CD4-positive, alpha-beta T cell treated with Interleukin-17A for 1 hour (primary cell): ENCODE measurements at regions not wholly inside any gene's neighbourhood (a gene's known extent, or its start where the extent isn't known, plus 50 kb on each side); places are given as distances from the start of the nearest gene placed in this dataset.
"Not testable (repeated sequence)": the region's sequence is repeated elsewhere in the genome, so short reads cannot be mapped to it uniquely, and the experiment has no call there.

Experiments
- DNase-seq: peaks from one replicate; pipeline ENCODE4 v3.0.0-alpha.2; 2020

DNA sequence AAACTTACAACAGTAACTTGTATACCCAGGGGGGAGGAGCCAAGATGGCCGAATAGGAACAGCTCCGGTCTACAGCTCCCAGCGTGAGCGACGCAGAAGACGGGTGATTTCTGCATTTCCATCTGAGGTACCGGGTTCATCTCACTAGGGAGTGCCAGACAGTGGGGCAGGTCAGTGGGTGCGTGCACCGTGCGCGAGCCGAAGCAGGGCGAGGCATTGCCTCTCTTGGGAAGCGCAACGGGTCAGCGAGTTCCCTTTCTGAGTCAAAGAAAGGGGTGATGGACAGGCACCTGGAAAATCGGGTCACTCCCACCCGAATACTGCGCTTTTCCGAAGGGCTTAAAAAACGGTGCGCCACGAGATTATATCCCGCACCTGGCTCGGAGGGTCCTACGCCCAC is 278.8 kb downstream of the FAM47B start:
- not testable (repeated sequence) for DNase-seq

DNA sequence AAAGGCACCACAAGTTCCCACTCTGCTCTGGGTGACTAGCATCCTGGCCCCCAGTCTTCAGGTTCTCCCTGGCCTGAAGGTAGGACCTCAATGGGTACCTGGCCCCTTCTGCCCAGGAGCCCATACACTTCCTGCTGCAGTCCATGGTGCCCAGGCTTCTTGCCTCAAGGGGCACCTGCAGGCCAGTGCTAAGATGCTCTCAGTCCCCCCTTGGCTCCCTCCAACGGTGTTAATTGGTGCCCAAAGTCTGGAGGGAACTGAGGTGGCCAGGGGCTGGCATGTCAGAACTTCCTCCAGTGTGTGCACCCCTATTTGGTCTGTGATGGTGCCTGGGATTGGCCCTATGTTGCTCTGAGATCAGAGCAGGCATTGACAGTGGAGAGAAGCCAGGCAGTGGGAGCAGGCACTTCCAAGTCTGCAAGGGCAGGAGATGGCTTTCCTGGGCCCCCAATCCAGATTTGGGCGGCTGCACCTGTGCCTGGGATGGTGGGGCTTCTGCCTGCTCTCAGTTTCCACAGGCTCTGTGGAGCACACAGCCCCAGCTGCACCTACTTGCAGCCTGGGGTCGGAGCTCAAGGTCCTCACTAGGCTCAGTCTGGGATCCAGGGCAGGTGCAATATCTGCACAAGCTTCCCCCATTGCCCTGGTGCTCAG is 301.6 kb downstream of the FAM47B start:
- DNase-seq: no peak

- DNase-seq: no peak
Observed at GRCh38 chrX:35244796-35245508, 302.4 kb downstream of the FAM47B start.

DNA sequence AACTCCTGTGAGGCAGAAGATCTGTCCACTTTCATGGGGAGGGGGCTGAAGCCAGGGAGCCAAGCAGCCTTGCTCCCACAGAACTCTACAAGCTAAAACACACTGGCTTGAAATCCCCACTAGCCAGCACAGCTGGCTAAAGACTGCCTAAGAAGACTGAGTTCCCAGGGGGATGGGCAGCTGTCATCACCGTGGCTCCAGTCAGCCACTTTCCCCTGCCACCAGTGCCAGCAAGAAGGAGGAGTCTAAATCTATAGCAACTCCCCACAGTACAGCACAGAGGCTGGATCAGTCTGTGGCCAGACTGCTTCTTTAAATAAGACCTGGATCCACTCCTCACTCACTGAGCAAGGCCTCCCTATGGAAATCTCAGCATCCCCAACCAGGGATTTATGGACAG is 308.6 kb downstream of the FAM47B start:
- no peak for DNase-seq

DNA sequence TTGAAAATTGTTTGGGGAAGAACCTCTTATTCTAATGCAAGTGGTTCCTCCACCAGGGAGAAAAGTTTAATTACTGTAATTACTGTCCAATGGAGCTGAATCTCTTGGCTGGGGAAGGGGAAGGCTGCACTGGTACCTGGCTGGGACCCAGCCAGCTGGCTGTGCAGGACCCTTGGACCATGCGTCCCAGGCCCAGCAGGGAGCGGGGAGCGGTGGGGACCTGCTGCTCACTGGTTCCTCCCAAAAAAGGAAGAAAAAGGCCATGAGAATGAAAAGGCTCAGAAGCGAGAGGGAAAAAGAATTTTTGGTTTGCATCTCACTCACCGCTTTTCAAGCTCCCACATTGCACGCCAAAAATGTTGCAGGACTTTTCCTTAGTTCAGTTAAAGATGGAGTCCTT is 333.5 kb downstream of the FAM47B start:
- DNase-seq: no peak

- DNase-seq: no peak
Observed at GRCh38 chrX:35285289-35285962, 342.8 kb downstream of the FAM47B start.

- no peak for DNase-seq
Observed at GRCh38 chrX:35288657-35289056, 346.1 kb downstream of the FAM47B start.

- DNase-seq: no peak
Observed at GRCh38 chrX:35289952-35290351, 347.4 kb downstream of the FAM47B start.

GRCh38 chrX:35291013-35291412 is 348.4 kb downstream of the FAM47B start:
- no peak for DNase-seq

- DNase-seq: no peak
Observed at GRCh38 chrX:35292522-35292921, 349.9 kb downstream of the FAM47B start.

DNA sequence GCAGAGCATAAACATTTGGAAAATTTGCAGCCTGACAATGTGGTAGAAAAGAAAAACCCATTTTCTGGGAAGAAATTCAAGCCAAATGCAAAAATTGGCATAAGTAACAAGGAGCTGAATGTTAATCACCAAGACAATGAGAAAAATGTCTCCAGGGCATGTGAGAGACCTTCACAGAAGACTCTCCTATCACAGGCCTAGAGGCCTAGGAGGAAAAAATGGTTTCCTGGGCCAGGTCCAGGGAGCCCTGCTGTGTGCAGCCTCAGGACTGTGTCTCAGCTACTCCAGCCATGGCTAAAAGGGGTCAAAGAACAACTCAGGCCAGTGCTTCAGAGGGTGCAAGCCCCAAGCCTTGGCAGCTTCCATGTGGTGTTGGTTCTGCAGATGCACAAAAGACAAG is 362.4 kb downstream of the FAM47B start:
- not testable (repeated sequence) for DNase-seq

DNA sequence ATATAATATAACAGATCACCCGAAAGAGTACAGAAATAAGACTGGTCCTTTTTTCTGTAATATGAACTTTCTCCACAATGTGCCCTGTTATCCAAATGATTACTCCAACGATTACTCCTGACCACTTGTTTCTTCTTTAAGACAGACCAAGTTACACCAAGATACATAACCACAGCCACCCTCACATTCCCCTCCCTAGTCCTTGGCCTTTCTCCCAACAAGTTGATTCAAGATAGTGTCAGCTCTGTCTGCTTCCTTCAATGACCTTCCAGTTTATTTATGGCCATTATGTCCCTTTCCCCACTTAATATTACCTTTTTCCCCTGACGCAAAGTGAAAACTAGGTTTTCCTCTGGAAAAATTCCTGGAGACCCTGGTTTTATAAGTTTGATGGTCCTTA is 397.2 kb downstream of the FAM47B start:
- DNase-seq: no peak

DNA sequence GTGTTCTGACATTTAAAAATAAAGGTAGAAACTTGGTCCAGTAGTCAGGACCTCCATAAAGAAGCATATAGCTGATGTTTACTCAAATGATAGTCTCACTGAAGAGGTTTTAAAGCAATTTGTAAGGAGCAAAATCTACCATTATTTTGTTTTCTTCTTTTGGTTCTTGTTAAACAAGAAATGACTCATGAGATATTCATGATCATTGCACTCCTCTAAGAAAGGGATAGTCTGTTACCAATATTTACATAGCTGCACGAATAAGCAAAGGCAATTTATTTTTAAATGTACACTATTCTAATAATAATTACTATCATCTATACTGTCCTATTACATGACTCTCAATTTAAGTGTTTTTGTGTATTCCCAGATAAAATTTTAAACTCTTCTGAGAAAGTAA is 397.9 kb downstream of the FAM47B start:
- no peak for DNase-seq

- no peak for DNase-seq
Observed at GRCh38 chrX:35351212-35351611, 408.6 kb downstream of the FAM47B start.

DNA sequence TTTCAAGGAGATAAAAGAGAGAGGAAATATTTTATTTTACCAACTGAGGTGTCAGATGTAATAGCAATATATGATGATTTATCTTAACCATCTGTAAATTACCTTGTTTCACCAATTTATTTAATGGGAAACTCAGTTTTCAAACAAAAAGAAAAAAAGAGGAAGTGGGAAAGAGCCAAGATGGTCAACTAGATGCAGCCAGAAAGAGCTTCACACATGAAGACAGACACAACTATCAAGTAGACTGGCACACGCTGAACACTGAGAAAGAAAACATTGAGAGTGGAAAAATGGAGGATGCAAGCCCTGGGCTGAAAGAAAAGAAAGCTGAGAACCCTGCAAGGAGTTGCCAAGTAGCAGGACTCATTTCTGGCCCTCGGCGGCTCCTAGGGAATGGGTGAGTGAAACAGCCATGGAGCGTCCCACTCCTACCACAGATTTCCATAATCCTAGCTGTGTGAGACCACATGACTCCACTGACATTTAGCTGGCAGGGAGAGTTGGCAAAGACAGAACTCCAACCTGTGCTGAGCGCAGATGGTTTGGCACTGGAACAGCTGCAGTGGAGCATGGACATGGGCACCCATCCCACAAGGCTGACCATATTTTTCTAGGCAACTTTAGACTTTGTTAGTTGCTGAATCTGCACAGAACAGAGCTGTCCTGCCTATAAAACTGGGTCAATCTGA is 409.3 kb downstream of the FAM47B start:
- DNase-seq: no peak

DNA sequence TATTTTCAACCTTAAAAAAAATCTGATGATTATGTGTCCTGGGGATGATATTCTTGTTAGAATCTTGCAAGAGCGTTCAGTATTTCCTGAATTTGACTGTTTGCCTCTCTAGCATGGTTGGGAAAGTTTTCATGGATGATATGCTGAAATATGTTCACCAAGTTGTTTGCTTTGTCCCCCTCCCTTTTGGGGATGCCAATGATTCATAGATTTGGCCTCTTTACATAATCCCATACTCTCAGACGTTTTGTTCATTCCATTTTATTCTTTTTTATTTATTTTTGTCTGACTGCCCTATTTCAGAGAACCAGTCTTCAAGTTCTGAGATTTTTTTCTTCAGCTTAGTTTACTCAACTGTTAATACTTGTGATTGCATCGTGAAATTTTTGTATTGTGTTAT is 415.1 kb downstream of the FAM47B start:
- no peak for DNase-seq

DNA sequence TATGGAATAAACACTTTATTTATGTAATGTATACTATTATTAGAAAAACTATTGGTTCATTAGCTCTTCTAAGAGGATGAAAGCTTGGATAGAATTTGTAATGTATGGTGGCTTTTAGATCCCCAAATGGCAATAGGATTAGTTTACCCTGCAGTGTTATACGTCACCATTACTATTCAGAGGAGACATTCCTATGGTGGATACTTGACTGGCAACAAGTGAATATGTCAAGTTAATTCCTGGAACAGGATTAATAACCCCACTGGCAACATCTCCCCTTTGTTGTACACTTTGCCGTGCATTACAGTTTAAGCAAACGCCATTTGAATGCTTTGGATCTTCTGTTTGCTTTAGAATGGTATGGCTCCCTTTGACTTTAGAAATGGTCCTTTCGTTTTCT is 420.3 kb downstream of the FAM47B start:
- no peak for DNase-seq

GRCh38 chrX:35374116-35374515 is 424.0 kb upstream of the MAGEB16 start:
- no peak for DNase-seq

DNA sequence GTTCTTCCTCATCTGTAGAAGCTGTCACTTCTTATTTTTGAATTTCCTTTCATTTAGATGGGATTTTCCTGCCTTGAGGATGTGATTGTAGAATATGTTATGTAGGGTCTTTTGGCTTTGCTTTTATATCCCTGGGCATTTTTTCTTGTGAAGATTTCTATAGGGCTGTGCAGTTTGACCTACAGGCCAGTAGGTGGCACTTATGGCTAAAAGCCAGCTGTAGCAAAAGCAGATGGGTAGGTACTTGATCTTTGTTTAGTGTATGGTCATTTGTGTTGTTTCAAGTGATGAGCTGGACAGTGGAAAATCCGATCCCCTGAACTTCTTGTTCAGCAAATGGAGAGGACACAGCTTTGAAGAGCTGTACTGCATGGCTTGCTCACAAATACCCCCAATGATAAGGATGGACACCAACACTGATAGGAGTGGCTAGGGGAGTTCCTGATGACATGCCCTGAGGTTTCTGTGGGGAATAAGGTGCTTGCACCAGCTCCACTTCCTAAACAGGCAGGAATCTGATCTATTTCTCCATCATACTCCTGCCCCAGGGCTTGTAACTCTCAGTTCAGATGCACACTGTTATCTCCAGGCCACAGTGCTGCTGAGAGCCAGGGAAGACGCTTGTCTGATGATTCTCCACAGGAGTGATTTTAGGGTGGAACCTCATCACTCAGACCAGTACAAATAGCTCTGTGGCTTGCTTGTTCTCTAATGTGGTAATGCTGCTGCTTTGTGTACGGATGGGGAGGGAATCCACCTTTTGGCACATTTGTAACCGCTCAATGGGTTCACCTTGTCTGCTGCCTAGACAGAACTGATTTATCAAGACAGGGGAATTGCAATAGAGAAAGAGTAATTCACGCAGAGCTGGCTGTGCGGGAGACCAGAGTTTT is 417.1 kb upstream of the MAGEB16 start:
- no peak for DNase-seq

DNA sequence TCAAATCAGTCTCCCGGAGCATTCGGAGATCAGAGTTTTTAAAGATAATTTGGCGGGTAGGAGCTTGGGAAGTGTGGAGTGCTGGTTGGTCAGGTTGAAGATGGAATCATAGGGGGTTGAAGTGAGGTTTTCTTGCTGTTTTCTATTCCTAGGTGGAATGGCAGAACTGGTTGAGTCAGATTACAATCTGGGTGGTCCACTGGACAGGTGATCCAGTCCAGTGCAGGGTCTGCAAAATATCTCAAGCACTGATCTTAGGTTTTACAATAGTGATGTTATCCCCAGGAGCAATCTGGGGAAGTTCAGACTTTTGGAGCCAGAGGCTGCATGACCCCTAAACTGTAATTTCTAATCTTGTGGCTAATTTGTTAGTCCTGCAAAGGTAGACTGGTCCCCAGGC is 416.4 kb upstream of the MAGEB16 start:
- DNase-seq: not testable (repeated sequence)

DNA sequence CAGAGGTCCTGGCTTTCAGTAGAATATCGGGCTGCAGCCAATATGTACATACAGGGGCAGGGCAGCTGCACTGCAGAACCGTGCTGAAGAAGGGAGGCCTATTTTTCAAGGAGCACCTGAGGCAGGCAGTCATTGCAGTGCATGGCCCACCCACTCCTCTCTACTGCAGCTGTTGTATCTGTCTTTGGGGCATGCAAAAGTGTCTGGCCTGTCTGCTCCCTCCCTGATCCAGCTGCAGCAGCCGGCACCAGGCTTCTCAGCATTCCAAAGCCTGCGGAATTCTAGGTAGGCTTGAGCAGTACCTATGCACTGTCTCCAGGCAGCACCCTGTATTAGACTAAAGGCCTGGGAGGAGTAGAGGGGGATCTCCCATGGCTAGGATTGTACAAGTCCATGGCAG is 415.2 kb upstream of the MAGEB16 start:
- DNase-seq: no peak

- no peak for DNase-seq
Observed at GRCh38 chrX:35392232-35392631, 405.9 kb upstream of the MAGEB16 start.

- DNase-seq: no peak
Observed at GRCh38 chrX:35406386-35406785, 391.8 kb upstream of the MAGEB16 start.
